ENCODE measurements at regions not wholly inside any gene's neighbourhood (a gene's known extent, or its start where the extent isn't known, plus 50 kb on each side); places are given as distances from the start of the nearest gene placed in this dataset.

GRCh38 chr11:70727021-70727420 is 328.7 kb downstream of the CTTN start:
- CTCF ChIA-PET, result no interaction called here
- no peaks in the 10 kb centered on the region for H3K36me3 ChIP-seq (replicated peaks in 1 of 2; ENCODE audit: control insufficient read depth in 1 of 2, insufficient read depth in 2 of 2, low read length in 1 of 2)
- H3K4me3 ChIP-seq (ENCODE audit: low read depth in 2 of 2, low read length in 1 of 2), result no peak overlapping the region
- no peak overlapping the region for H2AFZ ChIP-seq (ENCODE audit: low read depth)
- TF ChIP-seq SIN3A (IDR thresholded peaks at IDR 0.05; ENCODE audit: borderline replicate concordance, low read depth, low read length) (no peak), RFX5 (IDR thresholded peaks at IDR 0.05; ENCODE audit: low read length) (no peak), MXI1 (IDR thresholded peaks at IDR 0.05; ENCODE audit: low read depth, low read length) (no peak), CHD2 (IDR thresholded peaks at IDR 0.05; ENCODE audit: low read length, partially characterized antibody) (no peak), ELF1 (IDR thresholded peaks at IDR 0.05) (no peak), POLR2AphosphoS5 (IDR thresholded peaks at IDR 0.05; ENCODE audit: low read depth, low read length) (no peak), FOSL2 (IDR thresholded peaks at IDR 0.05; ENCODE audit: borderline replicate concordance, low read depth) (no peak), SMC3 (IDR thresholded peaks at IDR 0.05; ENCODE audit: low read depth, low read length) (no peak), FOXJ3 (CRISPR knock-in tag; IDR thresholded peaks at IDR 0.05) (no peak), IRF3 (IDR thresholded peaks at IDR 0.05; ENCODE audit: low read depth, low read length) (no peak), FOXM1 (IDR thresholded peaks at IDR 0.05; ENCODE audit: low read depth) (no peak), RAD21 (IDR thresholded peaks at IDR 0.05; ENCODE audit: low read length) (no peak), GABPA (IDR thresholded peaks at IDR 0.05; ENCODE audit: low read depth) (no peak), NRF1 (IDR thresholded peaks at IDR 0.05; ENCODE audit: low read depth, low read length) (no peak)
- H3K9me2 ChIP-seq, result no peaks in the 10 kb centered on the region
- POLR2A ChIA-PET, result no interaction called here
- no peak overlapping the region for H3K4me2 ChIP-seq
- H3K27me3 ChIP-seq (ENCODE audit: insufficient read depth), result no peaks in the 10 kb centered on the region
- no peaks in the 10 kb centered on the region for H3K4me1 ChIP-seq (ENCODE audit: control insufficient read depth in 1 of 2, insufficient read depth in 2 of 2, low read depth in 1 of 2, low read length in 1 of 2)
- no peaks in the 10 kb centered on the region for H4K20me1 ChIP-seq (ENCODE audit: insufficient read depth)
- H3K9me3 ChIP-seq, result no peaks in the 10 kb centered on the region
- no peak overlapping the region for H3K9ac ChIP-seq
- no peak for DNase-seq
- no peaks in the 10 kb centered on the region for H3K79me2 ChIP-seq (ENCODE audit: insufficient read depth)
- 53% methylated on average over 5 of the region's 5 CpGs for WGBS (ENCODE audit: low lambda C conversion rate)
- H3F3A ChIP-seq (replicated peaks; ENCODE audit: insufficient read depth), result no peaks in the 10 kb centered on the region
- no peak overlapping the region for H3K27ac ChIP-seq (ENCODE audit: low read depth in 2 of 2, low read length in 1 of 2)

- no peaks in the 10 kb centered on the region for H3K79me2 ChIP-seq (ENCODE audit: insufficient read depth)
- H3K27me3 ChIP-seq (ENCODE audit: insufficient read depth), result no peaks in the 10 kb centered on the region
- no peak overlapping the region for H2AFZ ChIP-seq (ENCODE audit: low read depth)
- no peak overlapping the region for H3K27ac ChIP-seq (ENCODE audit: low read depth in 2 of 2, low read length in 1 of 2)
- H3K9me2 ChIP-seq, result no peaks in the 10 kb centered on the region
- H3K9ac ChIP-seq, result no peak overlapping the region
- no peaks in the 10 kb centered on the region for H3F3A ChIP-seq (replicated peaks; ENCODE audit: insufficient read depth)
- H3K36me3 ChIP-seq (replicated peaks in 1 of 2; ENCODE audit: control insufficient read depth in 1 of 2, insufficient read depth in 2 of 2, low read length in 1 of 2), result no peaks in the 10 kb centered on the region
- WGBS (ENCODE audit: low lambda C conversion rate), result 43% methylated on average over 12 of the region's 15 CpGs
- ChIA-PET CTCF (no interaction called here), POLR2A (no interaction called here)
- no peak overlapping the region for H3K4me2 ChIP-seq
- DNase-seq, result no peak
- no peak for TF ChIP-seq ELF1 (IDR thresholded peaks at IDR 0.05)
- no peak for TF ChIP-seq SIN3A (IDR thresholded peaks at IDR 0.05; ENCODE audit: borderline replicate concordance, low read depth, low read length)
- TF ChIP-seq NRF1 (IDR thresholded peaks at IDR 0.05; ENCODE audit: low read depth, low read length), result no peak
- TF ChIP-seq FOSL2 (IDR thresholded peaks at IDR 0.05; ENCODE audit: borderline replicate concordance, low read depth), result no peak
- no peak for TF ChIP-seq MAX (IDR thresholded peaks at IDR 0.05; ENCODE audit: low read depth)
- TF ChIP-seq POLR2AphosphoS5 (IDR thresholded peaks at IDR 0.05; ENCODE audit: low read depth, low read length), result no peak
- no peak for TF ChIP-seq YY1 (IDR thresholded peaks at IDR 0.05; ENCODE audit: low read depth)
- TF ChIP-seq USF2 (IDR thresholded peaks at IDR 0.05; ENCODE audit: borderline replicate concordance, low read depth, low read length), result no peak
- no peak for TF ChIP-seq EP300 (IDR thresholded peaks at IDR 0.05; ENCODE audit: borderline replicate concordance in 1 of 2, low read depth in 1 of 2, low read length in 1 of 2)
- no peak for TF ChIP-seq CTCF (IDR thresholded peaks at IDR 0.05)
- no peak for TF ChIP-seq REST (IDR thresholded peaks at IDR 0.05; ENCODE audit: low read depth, low read length)
- H4K20me1 ChIP-seq (ENCODE audit: insufficient read depth), result no peaks in the 10 kb centered on the region
- H3K9me3 ChIP-seq, result no peaks in the 10 kb centered on the region
- H3K4me3 ChIP-seq (ENCODE audit: low read depth in 2 of 2, low read length in 1 of 2), result no peak overlapping the region
- no peaks in the 10 kb centered on the region for H3K4me1 ChIP-seq (ENCODE audit: control insufficient read depth in 1 of 2, insufficient read depth in 2 of 2, low read depth in 1 of 2, low read length in 1 of 2)
These were observed 329.7 kb downstream of the CTTN start for GRCh38 chr11:70727899-70728620.

All from SK-N-SH (cell line).